ENCODE measurements at regions not wholly inside any gene's neighbourhood (a gene's known extent, or its start where the extent isn't known, plus 50 kb on each side); places are given as distances from the start of the nearest gene placed in this dataset.

DNA sequence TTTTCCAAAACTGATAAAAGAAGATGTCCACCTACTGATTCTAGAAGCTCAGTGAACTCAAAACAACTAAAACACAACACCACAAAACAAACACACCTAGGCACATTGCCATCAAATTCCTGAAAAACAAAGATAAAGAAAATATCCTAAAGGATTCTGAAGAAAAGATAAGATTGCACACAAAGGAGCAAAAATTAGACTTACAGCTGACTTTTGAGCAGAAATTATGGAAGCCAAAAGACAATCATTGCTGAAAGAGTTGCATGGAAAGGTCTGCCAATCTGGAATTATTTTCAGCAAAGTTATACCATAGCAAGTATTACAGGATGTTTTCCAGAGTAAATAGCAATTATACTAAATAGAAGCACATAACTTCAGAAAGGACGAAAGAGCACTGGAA lies 128.2 kb upstream of the IRX2 start:
- no peak overlapping the region for H3K27ac ChIP-seq
- TF ChIP-seq ZFX (IDR thresholded peaks at IDR 0.05; ENCODE audit: borderline replicate concordance) = no peak
- TF ChIP-seq, protein P1, sequence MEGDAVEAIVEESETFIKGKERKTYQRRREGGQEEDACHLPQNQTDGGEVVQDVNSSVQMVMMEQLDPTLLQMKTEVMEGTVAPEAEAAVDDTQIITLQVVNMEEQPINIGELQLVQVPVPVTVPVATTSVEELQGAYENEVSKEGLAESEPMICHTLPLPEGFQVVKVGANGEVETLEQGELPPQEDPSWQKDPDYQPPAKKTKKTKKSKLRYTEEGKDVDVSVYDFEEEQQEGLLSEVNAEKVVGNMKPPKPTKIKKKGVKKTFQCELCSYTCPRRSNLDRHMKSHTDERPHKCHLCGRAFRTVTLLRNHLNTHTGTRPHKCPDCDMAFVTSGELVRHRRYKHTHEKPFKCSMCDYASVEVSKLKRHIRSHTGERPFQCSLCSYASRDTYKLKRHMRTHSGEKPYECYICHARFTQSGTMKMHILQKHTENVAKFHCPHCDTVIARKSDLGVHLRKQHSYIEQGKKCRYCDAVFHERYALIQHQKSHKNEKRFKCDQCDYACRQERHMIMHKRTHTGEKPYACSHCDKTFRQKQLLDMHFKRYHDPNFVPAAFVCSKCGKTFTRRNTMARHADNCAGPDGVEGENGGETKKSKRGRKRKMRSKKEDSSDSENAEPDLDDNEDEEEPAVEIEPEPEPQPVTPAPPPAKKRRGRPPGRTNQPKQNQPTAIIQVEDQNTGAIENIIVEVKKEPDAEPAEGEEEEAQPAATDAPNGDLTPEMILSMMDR (IDR thresholded peaks at IDR 0.05) = no peak

DNA sequence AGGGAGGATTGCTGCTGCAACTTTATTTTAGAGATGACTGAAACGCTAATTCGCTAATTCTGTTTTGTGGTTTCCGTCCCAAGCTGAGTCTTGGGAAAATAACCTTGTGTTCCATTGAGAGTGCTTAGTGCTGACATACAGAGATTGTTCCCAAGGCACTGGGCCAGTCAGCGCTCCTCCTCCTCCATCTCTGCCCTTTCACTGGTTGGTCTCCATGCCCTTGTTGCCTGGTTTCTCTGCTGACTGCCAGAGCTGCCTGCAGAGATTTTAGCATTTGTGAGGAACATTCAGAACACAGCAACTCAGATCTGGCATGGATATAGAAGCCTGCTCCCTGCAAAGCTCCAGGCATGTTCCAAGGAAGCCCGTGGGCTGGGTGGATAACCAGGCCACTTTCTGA lies 126.0 kb upstream of the IRX2 start:
- no peak overlapping the region for H3K27ac ChIP-seq
- TF ChIP-seq, protein P1 (IDR thresholded peaks at IDR 0.05) = no peak
- TF ChIP-seq ZFX (IDR thresholded peaks at IDR 0.05; ENCODE audit: borderline replicate concordance) = no peak

DNA sequence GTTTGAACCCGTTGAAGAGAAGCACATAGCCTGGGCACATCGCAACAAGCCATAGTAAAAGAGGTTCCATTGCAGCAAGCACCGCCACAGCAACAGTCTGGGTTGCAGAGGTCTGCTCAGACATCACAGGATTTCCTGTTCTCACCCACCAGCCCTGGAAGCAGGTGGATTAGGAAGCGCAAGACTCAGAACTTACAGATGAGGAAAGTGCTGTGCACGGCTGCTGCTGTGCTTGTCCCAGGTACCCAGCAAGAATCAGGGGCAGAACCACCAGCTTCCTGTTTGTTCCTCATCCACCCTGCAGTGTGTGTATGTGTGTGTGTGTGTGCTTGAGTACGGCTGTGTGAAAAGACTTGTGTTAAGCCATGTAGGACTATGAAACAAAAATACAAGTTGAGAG lies 124.7 kb upstream of the IRX2 start:
- no peak overlapping the region for H3K27ac ChIP-seq
- TF ChIP-seq ZFX (IDR thresholded peaks at IDR 0.05; ENCODE audit: borderline replicate concordance) = no peak
- TF ChIP-seq, protein P1 (IDR thresholded peaks at IDR 0.05) = no peak

DNA sequence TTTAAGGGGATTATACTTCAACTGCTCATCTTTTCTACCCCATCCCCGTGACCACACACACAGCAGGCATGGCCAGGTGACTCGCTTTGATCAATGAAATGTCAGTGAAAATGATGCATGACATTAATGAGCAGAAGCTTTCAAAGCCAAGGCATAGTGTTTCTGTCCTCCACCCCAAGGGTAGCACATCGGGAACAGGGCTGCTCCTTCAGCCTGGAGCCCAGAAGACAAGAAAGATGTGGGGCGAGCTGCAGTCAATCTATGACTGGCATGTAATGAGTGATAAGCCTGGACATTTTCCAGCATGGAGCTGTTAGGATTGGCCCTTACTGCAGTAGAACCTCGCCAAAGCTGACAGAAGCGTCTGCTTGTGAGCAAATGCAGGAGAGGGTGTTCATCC lies 122.6 kb upstream of the IRX2 start:
- no peak overlapping the region for H3K27ac ChIP-seq
- TF ChIP-seq, protein P1 (IDR thresholded peaks at IDR 0.05) = no peak
- no peak for TF ChIP-seq ZFX (IDR thresholded peaks at IDR 0.05; ENCODE audit: borderline replicate concordance)

DNA sequence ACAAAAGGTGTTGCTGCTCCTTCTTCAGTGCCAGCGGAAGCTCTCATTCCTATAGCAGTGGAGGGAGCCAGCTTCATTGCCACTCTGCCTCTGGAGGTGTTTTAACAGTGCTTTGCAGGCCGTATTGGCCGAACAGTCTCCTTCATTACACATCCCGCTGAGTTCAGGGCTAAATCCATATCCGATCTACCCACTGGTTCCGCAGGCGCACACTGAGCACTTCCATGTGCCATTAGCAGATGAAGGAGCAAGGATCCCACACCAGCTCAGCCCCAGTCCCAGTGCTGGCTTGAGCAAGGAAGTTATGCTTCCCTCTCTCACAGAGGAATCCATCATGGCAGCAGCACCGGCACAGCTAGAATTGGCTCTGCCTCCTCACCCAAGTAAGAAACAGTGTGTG lies 121.2 kb upstream of the IRX2 start:
- H3K27ac ChIP-seq = no peak overlapping the region
- no peak for TF ChIP-seq ZFX (IDR thresholded peaks at IDR 0.05; ENCODE audit: borderline replicate concordance)
- TF ChIP-seq, protein P1 (IDR thresholded peaks at IDR 0.05) = no peak

DNA sequence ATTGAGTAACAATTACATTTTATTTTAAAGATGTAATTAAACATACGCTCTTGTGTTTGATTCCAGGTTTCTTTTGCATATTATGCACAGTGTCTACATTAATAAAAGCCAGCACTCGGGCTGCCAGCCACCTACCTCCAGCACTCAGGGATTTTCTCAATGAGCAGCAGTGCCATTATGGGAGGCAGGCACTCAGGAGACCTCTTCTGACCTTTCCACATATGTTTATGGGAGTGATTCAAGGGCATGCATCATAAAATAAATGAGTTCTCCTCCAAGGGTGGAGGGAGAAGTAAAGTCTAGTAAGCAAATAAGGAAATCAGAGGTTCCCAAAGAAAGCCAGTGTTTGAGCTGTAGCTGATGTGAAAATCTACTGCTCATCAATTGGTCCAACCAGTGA lies 119.8 kb upstream of the IRX2 start:
- no peak overlapping the region for H3K27ac ChIP-seq
- TF ChIP-seq, protein P1 (IDR thresholded peaks at IDR 0.05) = no peak
- TF ChIP-seq ZFX (IDR thresholded peaks at IDR 0.05; ENCODE audit: borderline replicate concordance) = no peak

DNA sequence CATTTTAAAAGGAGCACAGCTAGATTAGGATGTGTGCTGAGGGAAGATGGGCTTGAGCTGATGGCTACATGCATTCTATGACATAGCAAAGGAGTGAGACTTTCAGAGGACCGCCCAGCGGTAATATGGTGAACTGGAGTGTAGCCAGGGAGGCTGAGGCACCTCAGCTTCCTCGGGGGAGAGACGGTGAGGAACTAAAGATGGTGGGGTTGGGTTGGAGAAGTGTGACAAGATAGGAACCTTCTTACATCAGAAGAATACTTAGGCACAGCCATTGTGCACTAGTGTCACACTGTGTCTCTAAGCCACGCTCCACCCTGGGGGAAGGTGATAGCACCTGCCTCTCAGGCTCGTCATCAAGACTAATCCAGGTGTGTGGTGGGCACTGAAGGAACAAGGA lies 118.0 kb upstream of the IRX2 start:
- TF ChIP-seq ZFX (IDR thresholded peaks at IDR 0.05; ENCODE audit: borderline replicate concordance) = no peak
- TF ChIP-seq, protein P1 (IDR thresholded peaks at IDR 0.05) = no peak
- H3K27ac ChIP-seq = no peak overlapping the region
